GM11168 (cell line): ENCODE measurements at regions not wholly inside any gene's neighbourhood (a gene's known extent, or its start where the extent isn't known, plus 50 kb on each side); places are given as distances from the start of the nearest gene placed in this dataset.
"Not testable (repeated sequence)": the region's sequence is repeated elsewhere in the genome, so short reads cannot be mapped to it uniquely, and the experiment has no call there.

ENCODE experiments used
- in situ Hi-C: fragments of 300-500 bp; cut with MboI; formaldehyde crosslinking; loops from one replicate; pipeline ENCODE4 v1.12.0; 2022; ENCODE audit warnings: low sequenced_read_pairs; ENCODE audit not compliant: unreplicated experiment

- in situ Hi-C loops: not testable (repeated sequence)
Measured at GRCh38 chr14:19337232-19338059, 96.7 kb downstream of the POTEG start.

- in situ Hi-C loops: not testable (repeated sequence)
Measured at GRCh38 chr14:19338060-19338372, 96.1 kb downstream of the POTEG start.

GRCh38 chr14:19340976-19341375 lies 93.2 kb downstream of the POTEG start:
- in situ Hi-C loops: not testable (repeated sequence)

GRCh38 chr14:19341627-19342026 lies 92.5 kb downstream of the POTEG start:
- in situ Hi-C loops: not testable (repeated sequence)

GRCh38 chr14:19344261-19344660 lies 89.9 kb downstream of the POTEG start:
- in situ Hi-C loops: not testable (repeated sequence)

- in situ Hi-C loops: not testable (repeated sequence)
Measured at GRCh38 chr14:19344689-19345088, 89.5 kb downstream of the POTEG start.

GRCh38 chr14:19345298-19345911 lies 88.7 kb downstream of the POTEG start:
- in situ Hi-C loops: not testable (repeated sequence)

- in situ Hi-C loops: not testable (repeated sequence)
Measured at GRCh38 chr14:19346074-19346480, 88.1 kb downstream of the POTEG start.

GRCh38 chr14:19346636-19347035 lies 87.5 kb downstream of the POTEG start:
- in situ Hi-C loops: not testable (repeated sequence)

- in situ Hi-C loops: not testable (repeated sequence)
Measured at GRCh38 chr14:19347112-19347511, 87.0 kb downstream of the POTEG start.
